ENCODE measurements at regions not wholly inside any gene's neighbourhood (a gene's known extent, or its start where the extent isn't known, plus 50 kb on each side); places are given as distances from the start of the nearest gene placed in this dataset.
A peak's percentile ranks its signal among the peaks of the same experiment; 100 is the strongest.

DNA sequence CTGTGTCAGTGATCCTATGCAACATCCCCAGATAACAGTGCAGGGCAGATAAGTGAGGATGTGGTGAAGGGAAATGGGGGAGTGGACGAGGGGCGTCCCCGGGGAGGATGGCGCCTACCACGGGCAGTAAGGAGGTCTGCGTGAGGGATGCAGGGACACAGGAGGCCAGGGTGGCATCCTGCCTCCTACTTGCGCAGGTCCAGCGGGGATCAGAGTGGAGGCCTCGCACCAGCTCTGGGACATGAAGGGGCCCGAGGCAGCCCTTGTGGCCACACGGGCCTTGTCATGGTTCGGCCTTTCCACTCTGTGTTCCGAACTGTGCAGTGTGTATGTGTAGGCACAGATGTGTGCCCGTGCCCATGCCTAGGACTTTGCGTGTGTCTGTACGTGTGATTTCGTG is 1227.5 kb downstream of the BRD1 start:
- Histone ChIP-seq H3K4me1 (peaks cover 0 to 35% (median 2%) of the 10 kb centered on the region in 4 donors), H3K36me3 (peaks cover 0 to 24% (median 0%) of the 10 kb centered on the region in 3 donors), H3K27me3 (no peaks in the 10 kb centered on the region), H3K9me3 (no peaks in the 10 kb centered on the region), H3K27ac (peak overlapping the region in 2 of 4 donors; percentile 74 to 84), H3K4me3 (no peak overlapping the region)
- TF ChIP-seq, protein P1, sequence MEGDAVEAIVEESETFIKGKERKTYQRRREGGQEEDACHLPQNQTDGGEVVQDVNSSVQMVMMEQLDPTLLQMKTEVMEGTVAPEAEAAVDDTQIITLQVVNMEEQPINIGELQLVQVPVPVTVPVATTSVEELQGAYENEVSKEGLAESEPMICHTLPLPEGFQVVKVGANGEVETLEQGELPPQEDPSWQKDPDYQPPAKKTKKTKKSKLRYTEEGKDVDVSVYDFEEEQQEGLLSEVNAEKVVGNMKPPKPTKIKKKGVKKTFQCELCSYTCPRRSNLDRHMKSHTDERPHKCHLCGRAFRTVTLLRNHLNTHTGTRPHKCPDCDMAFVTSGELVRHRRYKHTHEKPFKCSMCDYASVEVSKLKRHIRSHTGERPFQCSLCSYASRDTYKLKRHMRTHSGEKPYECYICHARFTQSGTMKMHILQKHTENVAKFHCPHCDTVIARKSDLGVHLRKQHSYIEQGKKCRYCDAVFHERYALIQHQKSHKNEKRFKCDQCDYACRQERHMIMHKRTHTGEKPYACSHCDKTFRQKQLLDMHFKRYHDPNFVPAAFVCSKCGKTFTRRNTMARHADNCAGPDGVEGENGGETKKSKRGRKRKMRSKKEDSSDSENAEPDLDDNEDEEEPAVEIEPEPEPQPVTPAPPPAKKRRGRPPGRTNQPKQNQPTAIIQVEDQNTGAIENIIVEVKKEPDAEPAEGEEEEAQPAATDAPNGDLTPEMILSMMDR (IDR thresholded peaks at IDR 0.05): no peak
- TF ChIP-seq EP300 (IDR thresholded peaks at IDR 0.05): no peak
- TF ChIP-seq POLR2A (IDR thresholded peaks at IDR 0.05): no peak
- WGBS, 2 donors: 84 to 87% methylated on average over 17 of the region's 17 CpGs
- no peak for DNase-seq (ENCODE audit: low spot score in 2 of 2)

DNA sequence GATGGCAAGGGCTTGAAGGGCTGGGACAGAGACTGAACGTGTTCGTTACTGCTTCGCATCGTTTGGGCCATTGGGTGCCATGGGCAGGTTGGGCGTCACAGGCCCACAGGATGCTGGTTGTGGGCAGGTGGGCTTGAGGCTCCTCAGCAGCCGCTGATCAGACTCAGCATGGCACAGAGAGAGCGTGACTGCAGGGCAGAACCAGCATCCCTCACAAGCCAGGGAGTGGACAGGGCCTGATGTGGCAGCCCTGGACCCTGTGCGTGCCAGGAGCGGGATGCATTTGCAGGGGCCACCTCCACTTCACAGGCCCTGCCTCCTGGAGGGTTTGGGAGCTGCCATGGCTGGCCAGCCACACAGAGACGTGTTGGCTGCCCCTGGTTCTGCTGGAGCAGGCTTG is 1228.3 kb downstream of the BRD1 start:
- H3K36me3 ChIP-seq: peaks cover 0 to 24% (median 0%) of the 10 kb centered on the region in 3 donors
- no peak for DNase-seq (ENCODE audit: low spot score in 2 of 2)
- H3K4me1 ChIP-seq: peaks cover 0 to 37% (median 2%) of the 10 kb centered on the region in 4 donors
- peak overlapping the region in 2 of 4 donors; percentile 74 to 84 for H3K27ac ChIP-seq
- no peak overlapping the region for H3K4me3 ChIP-seq
- 81 to 91% methylated on average over 8 to 9 of the region's 10 CpGs for WGBS, 2 donors
- no peaks in the 10 kb centered on the region for H3K27me3 ChIP-seq
- no peaks in the 10 kb centered on the region for H3K9me3 ChIP-seq
- TF ChIP-seq EP300 (IDR thresholded peaks at IDR 0.05): no peak
- no peak for TF ChIP-seq POLR2A (IDR thresholded peaks at IDR 0.05)
- TF ChIP-seq, protein P1 (IDR thresholded peaks at IDR 0.05): no peak

DNA sequence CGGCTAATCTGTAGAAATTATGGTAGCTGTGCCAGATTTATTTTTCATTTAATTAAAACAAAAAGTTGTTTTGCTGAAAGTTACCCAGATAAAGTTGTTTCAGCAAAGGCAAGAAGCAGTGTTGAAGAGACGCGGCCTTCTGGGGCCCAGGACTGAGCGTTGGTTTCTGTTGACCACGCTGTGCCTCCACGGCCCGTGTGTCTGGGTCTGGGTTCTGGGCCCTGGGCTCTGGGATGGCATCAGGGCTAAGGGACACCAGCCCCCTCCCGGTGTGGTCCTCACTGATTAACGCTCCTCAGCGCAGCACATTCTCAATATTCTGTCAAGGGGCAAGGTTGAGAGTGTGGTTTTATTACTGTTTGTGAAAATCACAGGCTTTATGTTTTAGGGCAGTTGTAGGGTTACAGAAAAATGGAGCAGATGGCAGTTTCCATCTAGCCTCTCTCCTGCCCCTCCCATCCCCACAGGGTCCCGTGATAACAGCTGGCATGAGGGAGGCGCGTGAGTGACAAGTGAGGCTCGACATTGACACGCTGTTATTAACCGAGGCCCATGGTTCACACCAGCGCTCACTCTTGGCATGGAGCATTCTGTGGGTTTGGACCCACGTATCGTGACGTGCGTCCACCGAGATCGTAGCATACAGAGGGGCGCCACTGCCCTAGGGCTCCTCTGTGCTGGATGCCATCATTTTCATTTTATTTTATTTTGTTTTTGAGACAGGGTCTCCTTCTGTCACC is 1231.4 kb downstream of the BRD1 start:
- Histone ChIP-seq H3K36me3 (peaks cover 0 to 24% (median 0%) of the 10 kb centered on the region in 3 donors), H3K9me3 (no peaks in the 10 kb centered on the region), H3K27ac (no peak overlapping the region), H3K4me1 (peaks cover 0 to 48% (median 8%) of the 10 kb centered on the region in 4 donors), H3K27me3 (no peaks in the 10 kb centered on the region), H3K4me3 (no peak overlapping the region)
- TF ChIP-seq, protein P1 (IDR thresholded peaks at IDR 0.05): no peak
- TF ChIP-seq EP300 (IDR thresholded peaks at IDR 0.05): no peak
- TF ChIP-seq POLR2A (IDR thresholded peaks at IDR 0.05): no peak
- WGBS, 2 donors: 86% methylated on average over 24 of the region's 24 CpGs
- DNase-seq (ENCODE audit: low spot score in 2 of 2): no peak

DNA sequence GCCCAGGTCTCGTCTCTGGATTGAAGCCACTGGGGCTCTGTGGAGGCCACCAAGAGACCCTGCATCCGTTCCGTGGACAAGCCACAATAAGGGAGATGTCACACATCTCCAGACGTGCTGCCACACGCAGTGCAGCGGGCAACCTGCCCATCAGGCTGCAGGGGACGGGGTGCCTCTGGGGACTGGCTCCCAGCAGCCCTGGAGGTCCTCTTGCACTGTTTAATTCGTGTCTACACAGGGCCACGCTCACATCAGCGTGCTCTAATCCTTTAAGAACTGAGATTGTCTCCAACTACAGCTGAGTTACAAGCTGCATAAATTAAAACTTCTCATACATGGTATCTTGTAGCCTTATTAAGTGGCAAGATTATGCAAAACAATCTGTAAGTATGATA is 1232.2 kb downstream of the BRD1 start:
- no peak for TF ChIP-seq POLR2A (IDR thresholded peaks at IDR 0.05)
- H3K9me3 ChIP-seq: no peaks in the 10 kb centered on the region
- peaks cover 0 to 24% (median 0%) of the 10 kb centered on the region in 3 donors for H3K36me3 ChIP-seq
- peaks cover 0 to 52% (median 9%) of the 10 kb centered on the region in 4 donors for H3K4me1 ChIP-seq
- no peak overlapping the region for H3K4me3 ChIP-seq
- H3K27me3 ChIP-seq: no peaks in the 10 kb centered on the region
- WGBS, 2 donors: 67 to 69% methylated on average over 10 of the region's 10 CpGs
- peak overlapping the region in 1 of 4 donors; percentile 31 for H3K27ac ChIP-seq
- DNase-seq (ENCODE audit: low spot score in 2 of 2): no peak

DNA sequence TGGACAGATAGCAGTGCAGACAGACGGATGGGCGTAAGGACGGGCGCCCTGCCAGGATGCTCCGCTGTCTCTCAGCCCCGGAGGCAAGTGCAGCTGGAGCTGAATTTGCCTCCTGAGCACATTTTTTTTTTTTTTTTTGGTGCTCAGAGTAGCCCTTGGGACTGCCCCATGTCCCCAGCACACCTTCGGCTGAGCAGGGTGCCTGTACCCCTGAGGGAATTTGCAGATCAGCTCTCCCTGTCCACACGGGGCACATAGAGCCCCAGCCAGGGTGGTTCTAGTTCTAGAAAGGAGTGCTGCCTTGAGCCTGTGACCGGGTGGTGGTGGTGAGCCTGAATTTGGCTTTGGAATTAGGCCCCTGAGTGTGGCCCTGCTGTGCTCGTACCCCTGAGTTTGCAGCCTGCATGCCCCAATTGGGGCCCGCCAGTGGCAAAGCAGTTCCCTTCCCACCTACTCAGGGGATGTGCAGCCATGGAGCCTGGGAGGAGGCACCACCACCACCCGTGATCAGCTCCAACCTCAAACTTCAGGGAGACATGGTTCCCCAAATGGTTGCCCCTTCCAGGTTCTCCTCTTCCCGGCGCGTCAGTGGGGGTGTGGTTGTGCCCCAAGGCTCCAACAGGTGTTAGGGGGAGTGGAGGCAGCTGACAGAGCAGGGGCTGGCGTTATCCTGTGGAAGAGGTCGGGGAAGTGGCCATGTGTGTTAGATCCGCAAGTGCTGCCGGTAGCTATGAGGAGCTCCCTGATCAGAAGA is 1232.7 kb downstream of the BRD1 start:
- no peaks in the 10 kb centered on the region for H3K27me3 ChIP-seq
- 82 to 86% methylated on average over 18 to 19 of the region's 19 CpGs for WGBS, 2 donors
- DNase-seq (ENCODE audit: low spot score in 2 of 2): no peak
- H3K36me3 ChIP-seq: peaks cover 0 to 24% (median 0%) of the 10 kb centered on the region in 3 donors
- H3K4me1 ChIP-seq: peaks cover 0 to 46% (median 9%) of the 10 kb centered on the region in 4 donors
- no peak overlapping the region for H3K4me3 ChIP-seq
- no peaks in the 10 kb centered on the region for H3K9me3 ChIP-seq
- TF ChIP-seq EP300 (IDR thresholded peaks at IDR 0.05) (no peak), POLR2A (IDR thresholded peaks at IDR 0.05) (no peak)
- TF ChIP-seq, protein P1 (IDR thresholded peaks at IDR 0.05): no peak
- peak overlapping the region in 1 of 4 donors; percentile 43 for H3K27ac ChIP-seq

Measured in tibial nerve (tissue), 4 donors.